Adrenal gland (tissue), 9 donors: ENCODE measurements at regions not wholly inside any gene's neighbourhood (a gene's known extent, or its start where the extent isn't known, plus 50 kb on each side); places are given as distances from the start of the nearest gene placed in this dataset.

Experiments used
- DNase-seq, 7 donors: peaks; one replicate each; pipeline ENCODE4 v3.0.0-alpha.2; 2019 to 2020
- H3K27ac ChIP-seq, 5 donors: fragments of 200-600 bp; sonication (generic) in 4 of 5; 1 replicate in 3 of 5; 2 replicates in 2 of 5; pipeline versions ENCODE4 v1.5.1 to v1.8.0; 2016 to 2020; ENCODE audit warnings: mild to moderate bottlenecking in 1 of 5
- H3K27me3 ChIP-seq: fragments of 200-600 bp; 2 replicates; pipeline ENCODE4 v1.8.0; 2021
- H3K36me3 ChIP-seq, 2 donors: fragments of 200-600 bp; replicated peaks in 1 of 2; 1 replicate in 1 of 2; 2 replicates in 1 of 2; pipeline versions ENCODE4 v1.5.1 to v1.8.0; 2018 to 2022
- H3K4me1 ChIP-seq, 2 donors: fragments of 200-600 bp; replicated peaks in 1 of 2; 1 replicate in 1 of 2; 2 replicates in 1 of 2; pipeline versions ENCODE4 v1.5.1 to v1.8.0; 2018 to 2021
- H3K4me3 ChIP-seq, 4 donors: fragments of 200-600 bp; sonication (generic) in 3 of 4; one replicate each; pipeline ENCODE4 v1.5.1; 2016 to 2018
- H3K9me3 ChIP-seq, 3 donors: fragments of 200-600 bp; sonication (generic) in 1 of 3; replicated peaks in 1 of 3; 1 replicate in 2 of 3; 2 replicates in 1 of 3; pipeline versions ENCODE4 v1.5.1 to v1.8.0; 2016 to 2021
- CTCF ChIP-seq, 6 experiments: fragments of 450-650 bp in 4 of 6; fragments of 200-600 bp in 2 of 6; sonication (generic) in 1 of 6; IDR thresholded peaks; 1 replicate in 5 of 6; 2 replicates in 1 of 6; pipeline versions ENCODE4 v1.5.1 to v1.8.0; 2016 to 2021; ENCODE audit warnings: antibody characterized with exemption in 6 of 6, mild to moderate bottlenecking in 2 of 6, moderate library complexity in 1 of 6
- POLR2A ChIP-seq, 2 donors: fragments of 450-650 bp; IDR thresholded peaks; one replicate each; pipeline ENCODE4 v1.6.1; 2017; ENCODE audit warnings: antibody characterized with exemption in 2 of 2, mild to moderate bottlenecking in 2 of 2, moderate library complexity in 1 of 2
- WGBS, 4 donors: extraction: QIAGEN DNeasy Blood & Tissue Kit in 2 of 4; methylation state at CpG; one replicate each; pipeline versions ENCODE4 v1.1.5 to v1.1.7; 2013 to 2017; 5-methylcytosine and 5-hydroxymethylcytosine counted together
- intact Hi-C, 2 donors: fragments of 100-400 bp; cut with DNase I; formaldehyde crosslinking; loops; one replicate each; pipeline versions ENCODE4 v1.14.1 to v1.15.0; 2022 to 2023
- donor health status: healthy with polysubstance abuse.
- donor health status: Bipolar disorder and iron deficiency.
- donor health status: DM: yes; HTN: yes; CAD: no.
- donor health status: DM: no; HTN: no; CAD: no.
- donor health status: DM: no; HTN: no; CAD: no.

GRCh38 chrX:39955625-39956024, 142.1 kb downstream of the BCOR start:
- TF ChIP-seq POLR2A (IDR thresholded peaks at IDR 0.05) (no peak), CTCF (IDR thresholded peaks at IDR 0.05) (no peak)
- Histone ChIP-seq H3K27ac (no peak overlapping the region), H3K9me3 (no peaks in the 10 kb centered on the region), H3K4me1 (no peaks in the 10 kb centered on the region), H3K27me3 (peaks cover 8% of the 10 kb centered on the region), H3K4me3 (no peak overlapping the region), H3K36me3 (no peaks in the 10 kb centered on the region)
- intact Hi-C loops, result no loop called here
- DNase-seq, result no peak
- 60 to 72% (median 69%) methylated on average over 4 of the region's 4 CpGs for WGBS, 4 donors

GRCh38 chrX:39956803-39957394, 140.9 kb downstream of the BCOR start:
- H3K36me3 ChIP-seq, result no peaks in the 10 kb centered on the region
- H3K4me1 ChIP-seq, result no peaks in the 10 kb centered on the region
- intact Hi-C loops, result no loop called here
- DNase-seq, result no peak
- no peaks in the 10 kb centered on the region for H3K27me3 ChIP-seq
- H3K9me3 ChIP-seq, result no peaks in the 10 kb centered on the region
- no peak overlapping the region for H3K27ac ChIP-seq
- TF ChIP-seq POLR2A (IDR thresholded peaks at IDR 0.05) (no peak), CTCF (IDR thresholded peaks at IDR 0.05) (no peak)
- H3K4me3 ChIP-seq, result no peak overlapping the region
- WGBS, 4 donors, result 70 to 89% (median 76%) methylated on average over 4 to 7 of the region's 7 CpGs

GRCh38 chrX:39957816-39958566, 139.8 kb downstream of the BCOR start:
- no peak for DNase-seq
- 81 to 91% (median 85%) methylated on average over 5 to 7 of the region's 7 CpGs for WGBS, 4 donors
- no peak overlapping the region for H3K27ac ChIP-seq
- no peaks in the 10 kb centered on the region for H3K4me1 ChIP-seq
- intact Hi-C loops, result no loop called here
- H3K4me3 ChIP-seq, result no peak overlapping the region
- H3K27me3 ChIP-seq, result no peaks in the 10 kb centered on the region
- no peaks in the 10 kb centered on the region for H3K9me3 ChIP-seq
- TF ChIP-seq CTCF (IDR thresholded peaks at IDR 0.05) (no peak), POLR2A (IDR thresholded peaks at IDR 0.05) (no peak)
- no peaks in the 10 kb centered on the region for H3K36me3 ChIP-seq

DNA sequence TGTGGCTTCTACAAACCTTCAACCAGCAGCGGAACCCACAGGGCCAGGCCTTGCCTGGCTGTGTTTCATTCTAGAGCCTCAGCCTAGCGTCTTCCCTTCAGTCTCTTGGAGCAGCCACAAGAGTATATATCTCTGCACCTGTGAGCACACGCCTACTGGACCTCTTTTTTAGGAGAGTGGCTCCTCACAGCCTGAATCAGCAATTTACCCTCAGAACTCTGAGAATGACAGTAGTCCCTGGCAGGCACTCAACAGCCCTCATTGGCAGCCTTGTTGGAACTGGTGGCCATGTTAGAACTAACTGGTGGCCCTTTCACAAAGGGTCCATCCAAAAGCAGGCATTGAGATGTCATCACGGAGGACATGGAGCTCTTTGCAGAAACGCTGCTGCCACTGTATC, 138.9 kb downstream of the BCOR start:
- no peak overlapping the region for H3K4me3 ChIP-seq
- H3K27ac ChIP-seq, result no peak overlapping the region
- intact Hi-C loops, result no loop called here
- TF ChIP-seq POLR2A (IDR thresholded peaks at IDR 0.05) (no peak), CTCF (IDR thresholded peaks at IDR 0.05) (no peak)
- DNase-seq, result no peak
- H3K9me3 ChIP-seq, result no peaks in the 10 kb centered on the region
- no peaks in the 10 kb centered on the region for H3K36me3 ChIP-seq
- no peaks in the 10 kb centered on the region for H3K27me3 ChIP-seq
- 77 to 100% (median 84%) methylated on average over 5 of the region's 5 CpGs; no CpG with 5 or more reads in 1 of the 4 donors for WGBS, 4 donors
- no peaks in the 10 kb centered on the region for H3K4me1 ChIP-seq
